HG02759 (cell line): ENCODE measurements at regions not wholly inside any gene's neighbourhood (a gene's known extent, or its start where the extent isn't known, plus 50 kb on each side); places are given as distances from the start of the nearest gene placed in this dataset.

Source experiments
- ATAC-seq: cut with Tn5 transposase; IDR thresholded peaks from one replicate; pipeline ENCODE4 v1.9.1; 2021; ENCODE audit warnings: mild to moderate bottlenecking, moderate library complexity; ENCODE audit not compliant: unreplicated experiment

- no peak for ATAC-seq
Observed at GRCh38 chr3:72313308-72313707, 528.4 kb upstream of the PROK2 start.

- ATAC-seq, result no peak
Observed at GRCh38 chr3:72312339-72312738, 527.4 kb upstream of the PROK2 start.

GRCh38 chr3:72311425-72311824 is 526.5 kb upstream of the PROK2 start:
- ATAC-seq, result no peak

- ATAC-seq, result peak; percentile 96
Observed at GRCh38 chr3:72310419-72311380, 525.8 kb upstream of the PROK2 start.

GRCh38 chr3:72309661-72310418 is 524.9 kb upstream of the PROK2 start:
- ATAC-seq, result peak; percentile 3

GRCh38 chr3:72308641-72309040 is 523.7 kb upstream of the PROK2 start:
- ATAC-seq, result no peak

- ATAC-seq, result no peak
Observed at GRCh38 chr3:72307438-72308115, 522.6 kb upstream of the PROK2 start.

GRCh38 chr3:72306800-72307341 is 521.9 kb upstream of the PROK2 start:
- ATAC-seq, result no peak

- no peak for ATAC-seq
Observed at GRCh38 chr3:72303926-72304325, 519.0 kb upstream of the PROK2 start.

- ATAC-seq, result no peak
Observed at GRCh38 chr3:72301779-72302178, 516.8 kb upstream of the PROK2 start.

- no peak for ATAC-seq
Observed at GRCh38 chr3:72300621-72301020, 515.7 kb upstream of the PROK2 start.

GRCh38 chr3:72299823-72300222 is 514.9 kb upstream of the PROK2 start:
- ATAC-seq, result no peak

- no peak for ATAC-seq
Observed at GRCh38 chr3:72299321-72299802, 514.4 kb upstream of the PROK2 start.

- ATAC-seq, result no peak
Observed at GRCh38 chr3:72298201-72299152, 513.5 kb upstream of the PROK2 start.

GRCh38 chr3:72297481-72297880 is 512.5 kb upstream of the PROK2 start:
- no peak for ATAC-seq

GRCh38 chr3:72296477-72297111 is 511.6 kb upstream of the PROK2 start:
- no peak for ATAC-seq

- ATAC-seq, result no peak
Observed at GRCh38 chr3:72295962-72296450, 511.1 kb upstream of the PROK2 start.

GRCh38 chr3:72295276-72295961 is 510.5 kb upstream of the PROK2 start:
- no peak for ATAC-seq
